Hepatocyte (in vitro differentiated cells): ENCODE measurements at regions not wholly inside any gene's neighbourhood (a gene's known extent, or its start where the extent isn't known, plus 50 kb on each side); places are given as distances from the start of the nearest gene placed in this dataset.
A peak's percentile ranks its signal among the peaks of the same experiment; 100 is the strongest.

Experiments used
- DNase-seq: peaks from one replicate; pipeline ENCODE4 v3.0.0-alpha.2; 2016; ENCODE audit warnings: low spot score
- H2AFZ ChIP-seq: fragments of 200-600 bp; sonication (generic); 2 replicates; pipeline ENCODE4 v1.6.0; 2016; ENCODE audit warnings: antibody characterized with exemption, mild to moderate bottlenecking
- H3K27ac ChIP-seq: fragments of 200-600 bp; sonication (generic); 2 replicates; pipeline ENCODE4 v1.5.1; 2016; ENCODE audit warnings: mild to moderate bottlenecking
- H3K27me3 ChIP-seq: fragments of 200-600 bp; sonication (generic); 2 replicates; pipeline ENCODE4 v1.6.1; 2016
- H3K36me3 ChIP-seq: fragments of 200-600 bp; sonication (generic); replicated peaks from 2 replicates; pipeline ENCODE4 v1.5.1; 2016; ENCODE audit warnings: low read depth; ENCODE audit not compliant: insufficient read depth
- H3K4me1 ChIP-seq: fragments of 200-600 bp; sonication (generic); 2 replicates; pipeline ENCODE4 v1.5.1; 2016; ENCODE audit warnings: mild to moderate bottlenecking, moderate library complexity; ENCODE audit not compliant: insufficient read depth
- H3K4me2 ChIP-seq: fragments of 200-600 bp; sonication (generic); 2 replicates; pipeline ENCODE4 v1.6.0; 2016
- H3K4me3 ChIP-seq: fragments of 200-600 bp; sonication (generic); 2 replicates; pipeline ENCODE4 v1.5.1; 2016; ENCODE audit warnings: mild to moderate bottlenecking
- H3K79me2 ChIP-seq: fragments of 200-600 bp; sonication (generic); 2 replicates; pipeline ENCODE4 v1.6.0; 2017; ENCODE audit warnings: mild to moderate bottlenecking
- H3K9me2 ChIP-seq: fragments of 200-600 bp; sonication (generic); replicated peaks from 2 replicates; pipeline ENCODE4 v1.6.0; 2017; ENCODE audit warnings: mild to moderate bottlenecking; ENCODE audit not compliant: insufficient read depth
- H3K9me3 ChIP-seq: fragments of 200-600 bp; sonication (generic); 2 replicates; pipeline ENCODE4 v1.5.1; 2016; ENCODE audit warnings: low read depth, mild to moderate bottlenecking
- H4K20me1 ChIP-seq: fragments of 200-600 bp; sonication (generic); 2 replicates; pipeline ENCODE4 v1.6.0; 2016; ENCODE audit warnings: mild to moderate bottlenecking; ENCODE audit not compliant: insufficient read depth, poor library complexity, severe bottlenecking
- EZH2 ChIP-seq: fragments of 200-600 bp; sonication (generic); IDR thresholded peaks from 2 replicates; pipeline ENCODE4 v1.6.1; 2016; ENCODE audit warnings: antibody characterized with exemption, mild to moderate bottlenecking, borderline replicate concordance
- EZH2phosphoT487 ChIP-seq: fragments of 200-600 bp; sonication (generic); IDR thresholded peaks from one replicate; pipeline ENCODE4 v1.6.1; 2018; ENCODE audit warnings: antibody characterized with exemption, mild to moderate bottlenecking, low read depth, moderate library complexity; ENCODE audit not compliant: unreplicated experiment, severe bottlenecking
- WGBS: methylation state at CpG from one replicate; pipeline ENCODE4 v1.1.6; 2016; ENCODE audit warnings: low lambda C conversion rate; ENCODE audit errors: missing lambda C conversion rate; 5-methylcytosine and 5-hydroxymethylcytosine counted together
- TF ChIP-seq, protein P1 (sequence below): fragments of 200-600 bp; sonication (generic); IDR thresholded peaks from 2 replicates; pipeline ENCODE4 v1.5.1; 2016; ENCODE audit warnings: antibody characterized with exemption, mild to moderate bottlenecking; ENCODE audit not compliant: poor library complexity

DNA sequence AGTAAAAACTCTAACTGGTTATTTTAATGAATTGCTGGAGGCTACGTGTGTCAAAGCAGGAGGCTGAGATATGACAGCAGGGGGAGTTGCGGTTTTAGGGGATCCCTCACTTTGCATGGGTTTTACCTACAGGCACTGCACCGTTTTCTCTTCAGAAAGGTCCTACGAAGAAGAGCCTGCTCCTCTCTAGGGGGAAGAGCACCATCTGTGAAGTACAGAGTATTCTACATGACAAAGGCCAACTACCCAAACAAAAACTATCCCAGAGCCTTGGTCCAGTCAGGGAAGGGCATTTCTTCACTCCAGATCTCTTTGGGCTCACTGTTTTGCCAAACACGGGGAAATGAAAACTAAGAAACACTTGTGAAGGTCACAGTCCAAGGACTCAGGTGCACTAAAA lies 696.7 kb upstream of the SOX11 start:
- no peaks in the 10 kb centered on the region for H3K9me2 ChIP-seq
- H3K79me2 ChIP-seq, result no peaks in the 10 kb centered on the region
- H4K20me1 ChIP-seq, result no peaks in the 10 kb centered on the region
- no peaks in the 10 kb centered on the region for H3K36me3 ChIP-seq
- H3K9me3 ChIP-seq, result no peaks in the 10 kb centered on the region
- H3K4me2 ChIP-seq, result peak overlapping the region; percentile 14
- H2AFZ ChIP-seq, result peak overlapping the region; percentile 16
- peak overlapping the region; percentile 39 for H3K27ac ChIP-seq
- no peaks in the 10 kb centered on the region for H3K4me1 ChIP-seq
- peak; percentile 11 for DNase-seq
- WGBS, result 28% methylated on average over 5 of the region's 5 CpGs
- TF ChIP-seq EZH2 (no peak), EZH2phosphoT487 (no peak)
- TF ChIP-seq, protein P1, sequence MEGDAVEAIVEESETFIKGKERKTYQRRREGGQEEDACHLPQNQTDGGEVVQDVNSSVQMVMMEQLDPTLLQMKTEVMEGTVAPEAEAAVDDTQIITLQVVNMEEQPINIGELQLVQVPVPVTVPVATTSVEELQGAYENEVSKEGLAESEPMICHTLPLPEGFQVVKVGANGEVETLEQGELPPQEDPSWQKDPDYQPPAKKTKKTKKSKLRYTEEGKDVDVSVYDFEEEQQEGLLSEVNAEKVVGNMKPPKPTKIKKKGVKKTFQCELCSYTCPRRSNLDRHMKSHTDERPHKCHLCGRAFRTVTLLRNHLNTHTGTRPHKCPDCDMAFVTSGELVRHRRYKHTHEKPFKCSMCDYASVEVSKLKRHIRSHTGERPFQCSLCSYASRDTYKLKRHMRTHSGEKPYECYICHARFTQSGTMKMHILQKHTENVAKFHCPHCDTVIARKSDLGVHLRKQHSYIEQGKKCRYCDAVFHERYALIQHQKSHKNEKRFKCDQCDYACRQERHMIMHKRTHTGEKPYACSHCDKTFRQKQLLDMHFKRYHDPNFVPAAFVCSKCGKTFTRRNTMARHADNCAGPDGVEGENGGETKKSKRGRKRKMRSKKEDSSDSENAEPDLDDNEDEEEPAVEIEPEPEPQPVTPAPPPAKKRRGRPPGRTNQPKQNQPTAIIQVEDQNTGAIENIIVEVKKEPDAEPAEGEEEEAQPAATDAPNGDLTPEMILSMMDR, result no peak
- H3K27me3 ChIP-seq, result no peaks in the 10 kb centered on the region
- H3K4me3 ChIP-seq, result no peak overlapping the region

DNA sequence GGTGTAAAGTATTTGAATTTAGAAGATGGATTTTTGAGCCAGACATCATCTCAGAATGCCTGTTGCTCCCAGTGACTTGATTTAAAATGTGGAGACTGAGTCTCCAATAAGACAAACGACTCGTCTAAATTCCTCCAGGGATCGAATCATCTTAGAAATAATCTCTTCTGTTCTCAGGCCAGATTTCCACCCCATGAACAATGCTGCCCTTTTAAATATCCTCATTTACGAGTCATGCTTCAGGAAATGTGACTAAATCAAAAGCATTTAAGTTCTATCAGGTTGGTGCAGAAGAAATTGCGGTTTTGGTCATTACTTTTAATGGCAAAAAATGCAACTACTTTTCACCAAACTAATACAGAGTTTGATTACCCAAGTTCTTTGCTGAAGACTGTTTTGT lies 684.6 kb upstream of the SOX11 start:
- WGBS, result 75% methylated on average over 5 of the region's 5 CpGs
- no peaks in the 10 kb centered on the region for H3K4me1 ChIP-seq
- no peaks in the 10 kb centered on the region for H3K36me3 ChIP-seq

DNA sequence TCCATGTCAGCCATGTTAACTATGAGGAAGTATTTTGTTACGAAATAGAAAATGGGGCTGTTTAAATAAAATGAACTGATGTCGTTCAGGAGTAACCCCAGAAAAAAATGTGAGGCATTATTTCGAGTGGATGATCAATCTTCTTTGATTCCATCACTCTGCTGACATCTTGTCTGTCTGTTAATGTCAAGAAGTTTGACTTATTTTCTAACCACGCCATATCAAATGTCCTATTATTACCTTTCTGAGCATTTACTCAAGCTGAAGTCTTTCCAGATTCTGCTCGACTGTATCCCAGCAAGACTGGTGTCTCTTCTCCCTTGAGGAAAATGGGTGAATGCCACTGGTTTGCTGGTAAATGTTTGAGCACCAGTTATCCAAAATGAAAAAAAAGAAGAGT lies 672.9 kb upstream of the SOX11 start:
- 72% methylated on average over 5 of the region's 5 CpGs for WGBS
- Histone ChIP-seq H3K4me3 (no peak overlapping the region), H3K79me2 (no peaks in the 10 kb centered on the region), H3K9me3 (no peaks in the 10 kb centered on the region), H3K9me2 (no peaks in the 10 kb centered on the region), H4K20me1 (no peaks in the 10 kb centered on the region), H2AFZ (no peak overlapping the region), H3K27me3 (no peaks in the 10 kb centered on the region), H3K27ac (no peak overlapping the region), H3K4me2 (no peak overlapping the region), H3K36me3 (no peaks in the 10 kb centered on the region), H3K4me1 (no peaks in the 10 kb centered on the region)
- DNase-seq, result no peak
- no peak for TF ChIP-seq EZH2
- no peak for TF ChIP-seq EZH2phosphoT487
- TF ChIP-seq, protein P1, result no peak

More for the DNA sequence above, 684.6 kb upstream of the SOX11 start:
- Histone ChIP-seq H2AFZ (no peak overlapping the region), H3K79me2 (no peaks in the 10 kb centered on the region), H4K20me1 (no peaks in the 10 kb centered on the region), H3K9me2 (no peaks in the 10 kb centered on the region), H3K4me2 (no peak overlapping the region), H3K9me3 (no peaks in the 10 kb centered on the region), H3K27me3 (no peaks in the 10 kb centered on the region), H3K27ac (no peak overlapping the region), H3K4me3 (no peak overlapping the region)
- no peak for DNase-seq
- no peak for TF ChIP-seq EZH2phosphoT487
- TF ChIP-seq, protein P1, result no peak
- no peak for TF ChIP-seq EZH2
